ENCODE measurements at regions not wholly inside any gene's neighbourhood (a gene's known extent, or its start where the extent isn't known, plus 50 kb on each side); places are given as distances from the start of the nearest gene placed in this dataset.
"Not testable (repeated sequence)": the region's sequence is repeated elsewhere in the genome, so short reads cannot be mapped to it uniquely, and the experiment has no call there.

GRCh38 chr3:177464392-177465256 lies 267.3 kb upstream of the TBL1XR1 start:
- peak; percentile 40 for DNase-seq (ENCODE audit: low read depth)
- no peak overlapping the region for H3K4me3 ChIP-seq (ENCODE audit: control insufficient read depth, low read depth, low read length)
- TF ChIP-seq CTCF (conservative IDR thresholded peaks at IDR 0.05; ENCODE audit: control insufficient read depth, insufficient read depth, low read depth, low read length), result no peak

GRCh38 chr3:177465257-177465642 lies 268.0 kb upstream of the TBL1XR1 start:
- H3K4me3 ChIP-seq (ENCODE audit: control insufficient read depth, low read depth, low read length), result no peak overlapping the region
- no peak for TF ChIP-seq CTCF (conservative IDR thresholded peaks at IDR 0.05; ENCODE audit: control insufficient read depth, insufficient read depth, low read depth, low read length)
- no peak for DNase-seq (ENCODE audit: low read depth)

GRCh38 chr3:177466074-177466473 lies 268.8 kb upstream of the TBL1XR1 start:
- H3K4me3 ChIP-seq (ENCODE audit: control insufficient read depth, low read depth, low read length), result no peak overlapping the region
- TF ChIP-seq CTCF (conservative IDR thresholded peaks at IDR 0.05; ENCODE audit: control insufficient read depth, insufficient read depth, low read depth, low read length), result no peak
- DNase-seq (ENCODE audit: low read depth), result peak; percentile 51

GRCh38 chr3:177466622-177467021 lies 269.3 kb upstream of the TBL1XR1 start:
- not testable (repeated sequence) for DNase-seq (ENCODE audit: low read depth)

GRCh38 chr3:177467247-177467985 lies 270.1 kb upstream of the TBL1XR1 start:
- DNase-seq (ENCODE audit: low read depth), result no peak
- H3K4me3 ChIP-seq (ENCODE audit: control insufficient read depth, low read depth, low read length), result no peak overlapping the region
- TF ChIP-seq CTCF (conservative IDR thresholded peaks at IDR 0.05; ENCODE audit: control insufficient read depth, insufficient read depth, low read depth, low read length), result no peak

More at GRCh38 chr3:177466622-177467021, 269.3 kb upstream of the TBL1XR1 start:
- H3K4me3 ChIP-seq (ENCODE audit: control insufficient read depth, low read depth, low read length), result not testable (repeated sequence)

GRCh38 chr3:177468331-177468730 lies 271.0 kb upstream of the TBL1XR1 start:
- H3K4me3 ChIP-seq (ENCODE audit: control insufficient read depth, low read depth, low read length), result no peak overlapping the region
- peak; percentile 98 for DNase-seq (ENCODE audit: low read depth)
- TF ChIP-seq CTCF (conservative IDR thresholded peaks at IDR 0.05; ENCODE audit: control insufficient read depth, insufficient read depth, low read depth, low read length), result no peak

GRCh38 chr3:177468816-177469215 lies 271.5 kb upstream of the TBL1XR1 start:
- peak; percentile 81 for DNase-seq (ENCODE audit: low read depth)
- TF ChIP-seq CTCF (conservative IDR thresholded peaks at IDR 0.05; ENCODE audit: control insufficient read depth, insufficient read depth, low read depth, low read length), result no peak
- H3K4me3 ChIP-seq (ENCODE audit: control insufficient read depth, low read depth, low read length), result no peak overlapping the region
